Tibial nerve (tissue), 3 donors: ENCODE measurements at regions not wholly inside any gene's neighbourhood (a gene's known extent, or its start where the extent isn't known, plus 50 kb on each side); places are given as distances from the start of the nearest gene placed in this dataset.

ENCODE experiments used
- CTCF ChIP-seq, 5 experiments: fragments of 200-600 bp in 3 of 5; fragments of 450-650 bp in 2 of 5; sonication (generic) in 3 of 5; IDR thresholded peaks; one replicate each; pipeline ENCODE4 v1.5.1; 2016 to 2019; ENCODE audit warnings: antibody characterized with exemption in 5 of 5, mild to moderate bottlenecking in 3 of 5, moderate library complexity in 2 of 5
- POLR2A ChIP-seq, 2 donors: fragments of 450-650 bp; IDR thresholded peaks; one replicate each; pipeline ENCODE4 v1.6.1; 2017; ENCODE audit warnings: antibody characterized with exemption in 2 of 2, mild to moderate bottlenecking in 2 of 2, moderate library complexity in 2 of 2

GRCh38 chr2:240325016-240326007, 110.2 kb upstream of the GPC1 start:
- TF ChIP-seq CTCF (IDR thresholded peaks at IDR 0.05) (no peak), POLR2A (IDR thresholded peaks at IDR 0.05) (no peak)
